ENCODE measurements at regions not wholly inside any gene's neighbourhood (a gene's known extent, or its start where the extent isn't known, plus 50 kb on each side); places are given as distances from the start of the nearest gene placed in this dataset.

- TF ChIP-seq NKRF (conservative IDR thresholded peaks at IDR 0.05) (no peak), STAT3 (IDR thresholded peaks at IDR 0.05; ENCODE audit: low read depth, low read length) (no peak), IRF4 (IDR thresholded peaks at IDR 0.05; ENCODE audit: low read depth, low read length) (no peak), NFYA (IDR thresholded peaks at IDR 0.05; ENCODE audit: borderline replicate concordance, low read depth, low read length) (no peak), FOXK2 (IDR thresholded peaks at IDR 0.05) (no peak), MXI1 (IDR thresholded peaks at IDR 0.05; ENCODE audit: low read depth, low read length) (no peak)
Observed at GRCh38 chr18:51824746-51825145, 515.3 kb upstream of the DCC start (continued).

- Histone ChIP-seq H2AFZ (ENCODE audit: control insufficient read depth, low read depth, low read length) (peak overlapping the region; percentile 45), H3K4me1 (ENCODE audit: control insufficient read depth, insufficient read depth, low read length) (no peaks in the 10 kb centered on the region), H3K79me2 (ENCODE audit: control insufficient read depth, insufficient read depth, low read length) (no peaks in the 10 kb centered on the region), H3K27ac (ENCODE audit: control insufficient read depth, insufficient read depth) (no peak overlapping the region), H3K4me3 (no peak overlapping the region), H3K27me3 (replicated peaks in 1 of 2; ENCODE audit: control insufficient read depth in 2 of 2, insufficient read depth in 2 of 2, low read length in 1 of 2) (no peaks in the 10 kb centered on the region), H4K20me1 (ENCODE audit: control insufficient read depth, insufficient read depth) (no peaks in the 10 kb centered on the region), H3K4me2 (ENCODE audit: control insufficient read depth, insufficient read depth) (no peak overlapping the region), H3K9me3 (replicated peaks; ENCODE audit: control insufficient read depth, insufficient read depth, low read length) (no peaks in the 10 kb centered on the region), H3K36me3 (ENCODE audit: control insufficient read depth in 2 of 2, insufficient read depth in 2 of 2, low read length in 1 of 2) (no peaks in the 10 kb centered on the region), H3K9ac (ENCODE audit: control insufficient read depth, insufficient read depth, low read length) (no peak overlapping the region)
- TF ChIP-seq ZNF622 (IDR thresholded peaks at IDR 0.05) (no peak), SMAD1 (IDR thresholded peaks at IDR 0.05; ENCODE audit: low read depth, partially characterized antibody) (no peak), JUND (IDR thresholded peaks at IDR 0.05; ENCODE audit: low read depth, low read length) (no peak)
- in situ Hi-C loops (cut with MboI) (no loop called here), intact Hi-C loops (cut with micrococcal nuclease; ENCODE audit: unreplicated experiment) (no loop called here)
- ChIA-PET SMC1A (ENCODE audit: uncharacterized antibody, unreplicated experiment) (interaction anchor here (0.9 to 1.7 kb wide), 10 partner anchors 10 to 167 kb away, joined by 3 to 8 read pairs (median 4); no protein-coding TSS in a partner anchor), CTCF (interaction anchor here (0.9 to 1.0 kb wide), 2 partner anchors 11 to 17 kb away, joined by 3 read pairs; no protein-coding TSS in a partner anchor), RAD21 (ENCODE audit: unreplicated experiment) (interaction anchor here (0.6 to 1.3 kb wide), 5 partner anchors 11 to 165 kb away, joined by 3 to 4 read pairs (median 3); no protein-coding TSS in a partner anchor), POLR2A (interaction anchor here (0.7 kb wide), 1 partner anchor 168 kb away, joined by 4 read pairs; no protein-coding TSS in a partner anchor)
- no TSS peak for BruUV-seq (replicated peaks)
- no peak for DNase-seq (ENCODE audit: low read depth, low spot score)
- ATAC-seq: peak; percentile 55
- WGBS (ENCODE audit: insufficient coverage, insufficient replicate concordance, low lambda C conversion rate, missing lambda C conversion rate): 32% methylated on average over 6 of the region's 6 CpGs
- no peak for FAIRE-seq
Observed at GRCh38 chr18:51833850-51834249, 506.1 kb upstream of the DCC start.

Measured in GM12878 (cell line).